ENCODE measurements at regions not wholly inside any gene's neighbourhood (a gene's known extent, or its start where the extent isn't known, plus 50 kb on each side); places are given as distances from the start of the nearest gene placed in this dataset.

GRCh38 chr1:238199325-238199724, 308.6 kb upstream of the ZP4 start:
- H3K27me3 ChIP-seq (ENCODE audit: insufficient read depth, low read length, poor library complexity), result no peaks in the 10 kb centered on the region
- ATAC-seq (ENCODE audit: insufficient read depth, low read depth), result no peak
- H4K20me1 ChIP-seq (ENCODE audit: insufficient read depth, low read length), result no peaks in the 10 kb centered on the region
- H3K9me3 ChIP-seq (ENCODE audit: insufficient read depth, low read length, severe bottlenecking), result no peaks in the 10 kb centered on the region
- TF ChIP-seq CTCF (IDR thresholded peaks at IDR 0.05; ENCODE audit: borderline replicate concordance, extremely low read depth, low read length, poor library complexity, severe bottlenecking) (no peak), EZH2 (IDR thresholded peaks at IDR 0.05; ENCODE audit: borderline replicate concordance, low read depth, low read length, severe bottlenecking) (no peak)
- no peak overlapping the region for H3K4me2 ChIP-seq (ENCODE audit: insufficient read depth, low read length)
- H3K4me1 ChIP-seq (ENCODE audit: insufficient read depth, low read length), result no peaks in the 10 kb centered on the region
- H3K4me3 ChIP-seq (ENCODE audit: low read depth in 1 of 2, low read length in 2 of 2), result no peak overlapping the region
- no peaks in the 10 kb centered on the region for H3K79me2 ChIP-seq (ENCODE audit: insufficient read depth, low read length)
- H3K9ac ChIP-seq (ENCODE audit: low read depth, low read length), result no peak overlapping the region
- H2AFZ ChIP-seq (ENCODE audit: low read depth, low read length), result no peak overlapping the region
- no peak overlapping the region for H3K27ac ChIP-seq (ENCODE audit: low read length)
- no peak for DNase-seq
- no peaks in the 10 kb centered on the region for H3K36me3 ChIP-seq (ENCODE audit: insufficient read depth, low read length)

- DNase-seq (no peak), ATAC-seq (ENCODE audit: insufficient read depth, low read depth) (no peak)
- no peaks in the 10 kb centered on the region for H3K4me1 ChIP-seq (ENCODE audit: insufficient read depth, low read length)
- no peaks in the 10 kb centered on the region for H3K27me3 ChIP-seq (ENCODE audit: insufficient read depth, low read length, poor library complexity)
- H3K4me2 ChIP-seq (ENCODE audit: insufficient read depth, low read length), result no peak overlapping the region
- H3K9me3 ChIP-seq (ENCODE audit: insufficient read depth, low read length, severe bottlenecking), result no peaks in the 10 kb centered on the region
- no peak overlapping the region for H3K4me3 ChIP-seq (ENCODE audit: low read depth in 1 of 2, low read length in 2 of 2)
- no peaks in the 10 kb centered on the region for H3K79me2 ChIP-seq (ENCODE audit: insufficient read depth, low read length)
- no peaks in the 10 kb centered on the region for H3K36me3 ChIP-seq (ENCODE audit: insufficient read depth, low read length)
- peak overlapping the region; percentile 38; the same call in 1 of the 2 replicates for H2AFZ ChIP-seq (ENCODE audit: low read depth, low read length)
- no peak overlapping the region for H3K27ac ChIP-seq (ENCODE audit: low read length)
- H4K20me1 ChIP-seq (ENCODE audit: insufficient read depth, low read length), result no peaks in the 10 kb centered on the region
- TF ChIP-seq CTCF (IDR thresholded peaks at IDR 0.05; ENCODE audit: borderline replicate concordance, extremely low read depth, low read length, poor library complexity, severe bottlenecking) (no peak), EZH2 (IDR thresholded peaks at IDR 0.05; ENCODE audit: borderline replicate concordance, low read depth, low read length, severe bottlenecking) (no peak)
- H3K9ac ChIP-seq (ENCODE audit: low read depth, low read length), result no peak overlapping the region
These were observed 305.8 kb upstream of the ZP4 start for GRCh38 chr1:238196516-238196915.

GRCh38 chr1:238191170-238191569, 300.4 kb upstream of the ZP4 start:
- Histone ChIP-seq H3K27me3 (ENCODE audit: insufficient read depth, low read length, poor library complexity) (no peaks in the 10 kb centered on the region), H3K36me3 (ENCODE audit: insufficient read depth, low read length) (no peaks in the 10 kb centered on the region), H3K9ac (ENCODE audit: low read depth, low read length) (no peak overlapping the region), H2AFZ (ENCODE audit: low read depth, low read length) (no peak overlapping the region), H4K20me1 (ENCODE audit: insufficient read depth, low read length) (no peaks in the 10 kb centered on the region), H3K4me2 (ENCODE audit: insufficient read depth, low read length) (no peak overlapping the region), H3K4me3 (ENCODE audit: low read depth in 1 of 2, low read length in 2 of 2) (no peak overlapping the region), H3K9me3 (ENCODE audit: insufficient read depth, low read length, severe bottlenecking) (no peaks in the 10 kb centered on the region), H3K4me1 (ENCODE audit: insufficient read depth, low read length) (no peaks in the 10 kb centered on the region), H3K79me2 (ENCODE audit: insufficient read depth, low read length) (no peaks in the 10 kb centered on the region), H3K27ac (ENCODE audit: low read length) (no peak overlapping the region)
- DNase-seq, result no peak
- TF ChIP-seq CTCF (IDR thresholded peaks at IDR 0.05; ENCODE audit: borderline replicate concordance, extremely low read depth, low read length, poor library complexity, severe bottlenecking), result no peak
- TF ChIP-seq EZH2 (IDR thresholded peaks at IDR 0.05; ENCODE audit: borderline replicate concordance, low read depth, low read length, severe bottlenecking), result no peak
- no peak for ATAC-seq (ENCODE audit: insufficient read depth, low read depth)

- H3K9me3 ChIP-seq (ENCODE audit: insufficient read depth, low read length, severe bottlenecking), result no peaks in the 10 kb centered on the region
- no peak overlapping the region for H2AFZ ChIP-seq (ENCODE audit: low read depth, low read length)
- ATAC-seq (ENCODE audit: insufficient read depth, low read depth) (no peak), DNase-seq (no peak)
- H3K9ac ChIP-seq (ENCODE audit: low read depth, low read length), result no peak overlapping the region
- no peaks in the 10 kb centered on the region for H3K79me2 ChIP-seq (ENCODE audit: insufficient read depth, low read length)
- H3K4me3 ChIP-seq (ENCODE audit: low read depth in 1 of 2, low read length in 2 of 2), result no peak overlapping the region
- no peaks in the 10 kb centered on the region for H3K27me3 ChIP-seq (ENCODE audit: insufficient read depth, low read length, poor library complexity)
- no peaks in the 10 kb centered on the region for H3K4me1 ChIP-seq (ENCODE audit: insufficient read depth, low read length)
- no peak overlapping the region for H3K4me2 ChIP-seq (ENCODE audit: insufficient read depth, low read length)
- H3K27ac ChIP-seq (ENCODE audit: low read length), result no peak overlapping the region
- TF ChIP-seq EZH2 (IDR thresholded peaks at IDR 0.05; ENCODE audit: borderline replicate concordance, low read depth, low read length, severe bottlenecking) (no peak), CTCF (IDR thresholded peaks at IDR 0.05; ENCODE audit: borderline replicate concordance, extremely low read depth, low read length, poor library complexity, severe bottlenecking) (no peak)
- no peaks in the 10 kb centered on the region for H3K36me3 ChIP-seq (ENCODE audit: insufficient read depth, low read length)
- no peaks in the 10 kb centered on the region for H4K20me1 ChIP-seq (ENCODE audit: insufficient read depth, low read length)
These were observed 296.8 kb upstream of the ZP4 start for GRCh38 chr1:238187575-238187949.

All from DND-41 (cell line).